ENCODE measurements at regions not wholly inside any gene's neighbourhood (a gene's known extent, or its start where the extent isn't known, plus 50 kb on each side); places are given as distances from the start of the nearest gene placed in this dataset.

GRCh38 chr14:39998854-39999253 is 566.6 kb upstream of the FBXO33 start:
- Histone ChIP-seq H3K9ac (ENCODE audit: extremely low read depth, insufficient read length, low read length) (no peak overlapping the region), H4K5ac (ENCODE audit: insufficient read length, low read depth, low read length) (no peak overlapping the region), H2BK15ac (ENCODE audit: low read depth, low read length) (no peak overlapping the region), H2AK5ac (ENCODE audit: insufficient read length, low read length) (no peak overlapping the region), H2AFZ (ENCODE audit: low read length) (no peak overlapping the region), H4K91ac (ENCODE audit: insufficient read length, low read depth, low read length) (no peak overlapping the region), H2BK120ac (ENCODE audit: low read depth, low read length, poor library complexity, severe bottlenecking) (no peak overlapping the region), H3K18ac (ENCODE audit: insufficient read length, low read depth, low read length) (no peak overlapping the region), H3K4me1 (ENCODE audit: insufficient read depth, low read length) (no peaks in the 10 kb centered on the region), H2BK20ac (ENCODE audit: low read depth, low read length, poor library complexity, severe bottlenecking) (no peak overlapping the region), H3K23me2 (ENCODE audit: insufficient read length, low read depth, low read length, poor library complexity, severe bottlenecking) (no peaks in the 10 kb centered on the region), H2BK5ac (ENCODE audit: insufficient read length, low read length) (no peak overlapping the region), H3K79me2 (ENCODE audit: insufficient read depth, low read length) (no peaks in the 10 kb centered on the region), H3T11ph (ENCODE audit: low read length) (no peak overlapping the region), H3K56ac (ENCODE audit: insufficient read length, low read depth, low read length) (no peak overlapping the region), H3K27me3 (ENCODE audit: insufficient read depth, low read length) (no peaks in the 10 kb centered on the region), H4K8ac (replicated peaks; ENCODE audit: insufficient read length, low read depth, low read length) (no peak overlapping the region), H4K20me1 (ENCODE audit: control insufficient read depth, insufficient read depth, insufficient read length) (no peaks in the 10 kb centered on the region), H3K4ac (ENCODE audit: low read depth, low read length) (no peak overlapping the region), H3K23ac (ENCODE audit: insufficient read length, low read depth, low read length) (no peak overlapping the region), H3K9me3 (ENCODE audit: control insufficient read depth, low read depth, low read length) (no peaks in the 10 kb centered on the region), H3K79me1 (ENCODE audit: insufficient read depth, low read depth, low read length, poor library complexity, severe bottlenecking) (no peaks in the 10 kb centered on the region), H3K27ac (ENCODE audit: insufficient read length, low read depth, low read length) (no peak overlapping the region), H3K14ac (ENCODE audit: insufficient read depth, low read length) (no peak overlapping the region), H2BK12ac (ENCODE audit: insufficient read length, low read depth, low read length) (no peak overlapping the region), H3K4me2 (ENCODE audit: insufficient read depth, insufficient read length, low read length) (no peak overlapping the region)
- no CpG with 5 or more reads among the region's 6 CpGs for WGBS (ENCODE audit: extremely low coverage, insufficient read length, low lambda C conversion rate)
- Mint-ChIP-seq H3K4me3 (no peak overlapping the region), H3K36me3 (ENCODE audit: insufficient read depth in 1 of 3, low read depth in 3 of 3) (no peaks in the 10 kb centered on the region), H3K27me3 (ENCODE audit: low read depth) (no peaks in the 10 kb centered on the region), H3K27ac (no peak overlapping the region), H3K9me3 (no peaks in the 10 kb centered on the region), H3K4me1 (no peaks in the 10 kb centered on the region)
- no peak for TF ChIP-seq CTCF (conservative IDR thresholded peaks at IDR 0.05)
- DNase-seq, result no peak
